22Rv1 (cell line): ENCODE measurements at regions not wholly inside any gene's neighbourhood (a gene's known extent, or its start where the extent isn't known, plus 50 kb on each side); places are given as distances from the start of the nearest gene placed in this dataset.

Source experiments
- ZFX ChIP-seq: fragments of 450-650 bp; IDR thresholded peaks from 2 replicates; pipeline ENCODE4 v1.6.1; 2017; ENCODE audit warnings: antibody characterized with exemption, borderline replicate concordance
- TF ChIP-seq, protein P1 (sequence below): fragments of 450-650 bp; IDR thresholded peaks from 2 replicates; pipeline ENCODE4 v1.5.1; 2017; ENCODE audit warnings: mild to moderate bottlenecking

DNA sequence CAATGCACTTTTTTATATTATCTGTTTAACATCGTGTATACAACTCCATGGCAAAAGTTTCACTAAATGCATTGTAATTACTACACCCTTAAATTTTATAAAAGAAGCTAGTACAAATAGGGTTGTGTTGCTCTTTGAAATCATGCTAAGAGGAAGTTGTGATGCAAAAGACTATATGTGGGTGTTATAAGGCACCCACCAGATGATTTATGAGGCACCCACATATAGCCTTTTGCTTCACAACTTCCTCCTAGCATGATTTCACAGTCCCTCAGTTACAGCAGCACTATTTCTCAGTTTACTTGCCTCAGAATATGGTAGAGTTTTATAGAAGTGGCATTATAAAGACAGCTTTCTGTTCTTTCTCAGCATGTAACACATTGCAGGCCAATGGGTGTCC, 277.3 kb upstream of the DOK6 start:
- TF ChIP-seq, protein P1, sequence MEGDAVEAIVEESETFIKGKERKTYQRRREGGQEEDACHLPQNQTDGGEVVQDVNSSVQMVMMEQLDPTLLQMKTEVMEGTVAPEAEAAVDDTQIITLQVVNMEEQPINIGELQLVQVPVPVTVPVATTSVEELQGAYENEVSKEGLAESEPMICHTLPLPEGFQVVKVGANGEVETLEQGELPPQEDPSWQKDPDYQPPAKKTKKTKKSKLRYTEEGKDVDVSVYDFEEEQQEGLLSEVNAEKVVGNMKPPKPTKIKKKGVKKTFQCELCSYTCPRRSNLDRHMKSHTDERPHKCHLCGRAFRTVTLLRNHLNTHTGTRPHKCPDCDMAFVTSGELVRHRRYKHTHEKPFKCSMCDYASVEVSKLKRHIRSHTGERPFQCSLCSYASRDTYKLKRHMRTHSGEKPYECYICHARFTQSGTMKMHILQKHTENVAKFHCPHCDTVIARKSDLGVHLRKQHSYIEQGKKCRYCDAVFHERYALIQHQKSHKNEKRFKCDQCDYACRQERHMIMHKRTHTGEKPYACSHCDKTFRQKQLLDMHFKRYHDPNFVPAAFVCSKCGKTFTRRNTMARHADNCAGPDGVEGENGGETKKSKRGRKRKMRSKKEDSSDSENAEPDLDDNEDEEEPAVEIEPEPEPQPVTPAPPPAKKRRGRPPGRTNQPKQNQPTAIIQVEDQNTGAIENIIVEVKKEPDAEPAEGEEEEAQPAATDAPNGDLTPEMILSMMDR = no peak
- no peak for TF ChIP-seq ZFX
